ENCODE measurements at regions not wholly inside any gene's neighbourhood (a gene's known extent, or its start where the extent isn't known, plus 50 kb on each side); places are given as distances from the start of the nearest gene placed in this dataset.

GRCh38 chr1:8115031-8115768, 89.1 kb upstream of the ERRFI1 start:
- no peak for DNase-seq (ENCODE audit: low read depth)

DNA sequence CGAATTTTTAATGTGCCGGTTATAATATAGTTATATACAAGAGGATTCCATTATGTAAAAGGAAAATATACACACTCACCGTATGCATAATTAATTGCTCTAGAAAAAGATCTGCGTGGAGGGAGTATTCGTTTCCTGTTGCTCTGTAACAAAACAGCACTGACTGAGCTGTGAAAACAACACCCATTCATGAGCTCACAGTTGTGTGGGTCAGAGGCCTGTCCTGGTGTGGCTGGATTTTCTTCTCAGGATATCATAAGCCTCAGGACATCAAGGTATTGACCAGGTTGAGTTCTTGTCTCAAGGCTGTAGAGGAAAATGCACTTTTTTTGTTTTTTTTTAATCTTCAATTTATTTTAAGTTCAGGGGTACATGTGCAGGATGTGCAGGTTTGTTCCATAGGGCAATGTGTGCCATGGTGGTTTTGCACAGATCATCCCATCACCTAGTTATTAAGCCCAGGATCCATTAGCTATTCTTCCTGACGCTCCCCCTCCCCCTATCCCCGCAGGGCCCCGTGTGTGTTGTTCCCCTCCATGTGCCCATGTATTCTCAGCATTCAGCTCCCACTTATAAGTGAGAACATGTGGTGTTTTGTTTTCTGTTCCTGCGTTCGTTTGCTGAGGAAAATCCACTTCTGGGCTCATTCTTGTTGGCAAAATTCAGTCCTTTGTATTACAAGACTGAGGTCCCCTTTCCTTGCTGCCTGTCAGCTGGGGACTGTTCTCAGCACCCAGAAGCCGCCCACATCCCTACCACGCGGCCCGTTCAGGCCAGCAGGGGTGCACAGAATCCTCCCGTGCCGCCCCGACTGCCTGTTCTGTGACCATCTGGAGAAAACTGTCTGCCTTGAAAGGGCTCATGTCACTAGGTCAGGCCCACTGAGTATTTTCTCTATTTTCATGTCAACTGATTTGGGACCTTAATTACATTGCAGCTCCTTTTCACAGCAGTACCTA, 87.4 kb upstream of the ERRFI1 start:
- DNase-seq (ENCODE audit: low read depth), result no peak

- DNase-seq (ENCODE audit: low read depth), result no peak
Observed at GRCh38 chr1:8112611-8113261, 86.6 kb upstream of the ERRFI1 start.

- DNase-seq (ENCODE audit: low read depth), result no peak
Observed at GRCh38 chr1:8111560-8111959, 85.5 kb upstream of the ERRFI1 start.

GRCh38 chr1:8109216-8109615, 83.1 kb upstream of the ERRFI1 start:
- no peak for DNase-seq (ENCODE audit: low read depth)

DNA sequence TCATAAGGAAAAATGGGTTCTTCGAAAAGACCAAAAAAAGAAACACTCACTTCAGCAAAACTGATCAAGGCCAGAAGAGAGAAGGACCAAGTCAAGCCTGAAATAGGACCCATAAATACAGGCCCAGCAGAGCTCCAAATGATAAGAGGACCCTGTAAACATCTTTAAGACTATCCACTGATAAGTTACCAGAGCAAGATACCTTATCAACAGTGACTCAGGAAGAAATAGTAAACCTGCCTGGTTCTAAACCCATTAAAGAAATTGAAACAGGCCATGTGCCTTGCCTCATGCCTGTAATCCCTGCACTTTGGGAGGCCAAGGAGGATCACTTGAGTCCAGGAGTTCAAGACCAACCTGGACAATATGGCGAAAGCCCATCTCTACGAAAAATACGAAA, 81.8 kb upstream of the ERRFI1 start:
- DNase-seq (ENCODE audit: low read depth), result no peak

- no peak for DNase-seq (ENCODE audit: low read depth)
Observed at GRCh38 chr1:8104278-8105236, 78.4 kb upstream of the ERRFI1 start.

GRCh38 chr1:8097908-8098307, 71.8 kb upstream of the ERRFI1 start:
- no peak for DNase-seq (ENCODE audit: low read depth)

DNA sequence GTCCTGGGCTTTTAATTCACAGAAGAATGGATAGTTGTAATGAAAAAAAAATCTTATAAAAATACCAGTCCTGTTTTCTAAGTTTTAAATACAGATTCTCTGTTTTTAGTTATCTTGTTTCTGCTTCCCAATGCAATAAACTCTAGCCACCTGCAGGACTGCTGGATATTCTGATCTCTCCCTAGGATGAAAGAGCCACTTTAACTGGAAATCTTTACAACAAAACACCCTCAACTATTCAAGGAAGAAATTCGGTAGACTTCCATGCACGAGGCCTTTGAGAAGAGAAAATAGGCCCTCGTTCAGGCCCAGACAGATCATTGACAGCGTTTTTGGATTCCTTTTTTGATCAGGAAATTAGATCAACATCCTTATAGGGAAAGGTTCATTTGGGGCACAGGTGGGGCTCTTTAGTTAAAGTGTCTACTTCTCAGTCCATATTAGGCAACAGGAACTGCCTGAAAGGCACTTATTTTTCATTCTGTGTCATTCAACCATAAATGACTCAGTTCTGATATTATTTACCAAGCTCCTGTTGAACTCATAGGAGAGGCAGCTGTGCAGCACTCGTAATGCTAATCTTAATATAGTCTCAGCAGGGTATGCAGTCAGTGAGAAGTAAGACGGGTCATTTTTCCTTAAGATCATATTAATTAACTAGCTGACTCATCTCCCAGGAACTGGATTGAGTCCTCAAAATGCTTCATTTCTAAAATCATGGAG, 71.1 kb upstream of the ERRFI1 start:
- DNase-seq (ENCODE audit: low read depth), result no peak

- no peak for DNase-seq (ENCODE audit: low read depth)
Observed at GRCh38 chr1:8096105-8097011, 70.2 kb upstream of the ERRFI1 start.

DNA sequence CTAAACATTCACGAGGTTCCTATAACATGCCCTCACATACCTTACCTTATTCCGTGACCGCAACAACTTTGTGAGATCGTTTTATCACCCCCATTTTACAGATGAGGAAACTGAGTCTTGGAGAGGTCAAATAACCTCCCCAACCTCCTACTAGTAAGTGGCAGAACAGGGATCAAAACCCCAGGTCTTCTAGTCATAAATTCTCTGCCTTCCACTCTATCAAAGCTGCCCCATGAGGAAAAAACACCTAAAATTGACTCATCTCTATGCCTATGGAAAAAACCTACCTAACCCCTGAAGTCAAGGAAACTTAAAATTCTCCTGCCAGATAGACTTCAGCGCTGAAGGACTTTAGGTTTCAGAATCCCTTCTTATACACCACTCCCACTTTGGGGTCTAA, 69.5 kb upstream of the ERRFI1 start:
- no peak for DNase-seq (ENCODE audit: low read depth)

GRCh38 chr1:8094481-8095241, 68.6 kb upstream of the ERRFI1 start:
- DNase-seq (ENCODE audit: low read depth), result no peak

GRCh38 chr1:8093221-8093980, 67.3 kb upstream of the ERRFI1 start:
- no peak for DNase-seq (ENCODE audit: low read depth)

DNA sequence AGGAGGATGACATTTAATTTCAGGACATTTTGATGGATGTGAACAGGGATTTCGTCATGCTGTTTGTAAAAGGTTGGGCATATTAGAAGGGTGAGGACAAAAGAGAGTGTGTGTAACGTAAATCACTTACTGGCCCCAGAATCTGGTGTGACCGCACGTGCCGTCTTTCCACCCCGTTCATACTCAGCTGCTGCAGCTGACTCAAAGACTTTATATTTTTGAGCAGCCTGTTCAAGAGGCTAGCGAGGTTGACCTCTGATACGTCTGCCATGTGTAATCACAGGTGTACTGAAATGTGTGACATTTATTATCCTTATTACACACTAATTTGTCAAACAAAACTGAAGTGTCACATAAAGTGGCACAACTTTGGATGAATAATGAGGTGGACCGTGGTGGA, 66.5 kb upstream of the ERRFI1 start:
- no peak for DNase-seq (ENCODE audit: low read depth)

GRCh38 chr1:8091691-8092090, 65.6 kb upstream of the ERRFI1 start:
- no peak for DNase-seq (ENCODE audit: low read depth)

DNA sequence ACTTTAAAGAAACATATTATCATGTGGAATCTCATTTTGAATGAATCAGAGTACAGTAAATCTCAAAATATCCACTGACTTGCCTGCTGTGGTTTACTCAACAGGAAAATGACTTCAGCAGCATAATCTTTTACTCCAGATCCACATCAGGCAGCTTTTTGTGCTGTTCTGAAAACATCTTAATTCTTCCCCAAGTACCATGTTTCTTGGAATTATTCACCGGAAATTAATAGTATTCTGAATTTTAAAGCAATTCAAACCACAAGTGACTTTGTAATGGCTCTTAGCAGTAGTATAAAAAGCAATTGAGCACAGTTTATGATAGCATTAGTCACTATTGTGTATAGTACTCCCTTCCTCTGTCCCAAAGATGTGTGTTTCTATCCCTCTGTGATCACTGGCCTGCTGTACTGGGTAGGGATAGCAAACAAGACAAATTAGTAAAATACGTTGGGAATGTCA, 64.2 kb upstream of the ERRFI1 start:
- DNase-seq (ENCODE audit: low read depth), result no peak

- DNase-seq (ENCODE audit: low read depth), result no peak
Observed at GRCh38 chr1:8089535-8090228, 63.6 kb upstream of the ERRFI1 start.

- DNase-seq (ENCODE audit: low read depth), result no peak
Observed at GRCh38 chr1:8086055-8086454, 59.9 kb upstream of the ERRFI1 start.
